ENCODE measurements at regions not wholly inside any gene's neighbourhood (a gene's known extent, or its start where the extent isn't known, plus 50 kb on each side); places are given as distances from the start of the nearest gene placed in this dataset.

DNA sequence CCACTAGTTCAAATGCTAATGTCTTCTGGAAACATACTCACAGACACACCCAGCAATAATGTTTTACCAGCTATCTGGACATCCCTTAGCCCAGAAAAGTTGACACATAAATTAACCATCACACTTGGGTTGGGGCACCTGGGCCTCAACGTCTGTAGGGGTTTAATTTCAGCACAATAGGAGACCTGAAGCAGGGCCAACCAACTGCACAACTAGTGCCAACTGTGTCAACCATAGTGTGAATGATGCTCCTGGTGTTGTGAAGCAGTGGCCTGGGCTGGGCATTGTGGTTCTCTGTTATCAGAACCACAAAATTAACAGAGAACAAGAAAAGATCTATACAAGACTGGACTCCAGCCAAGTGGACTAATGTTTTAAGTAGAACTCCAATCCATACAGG, 106.7 kb upstream of the PPM1H start:
- Mint-ChIP-seq H3K27ac (ENCODE audit: unreplicated experiment) (no peak overlapping the region), H3K4me1 (ENCODE audit: low read depth, unreplicated experiment) (no peaks in the 10 kb centered on the region), H3K36me3 (ENCODE audit: unreplicated experiment) (no peaks in the 10 kb centered on the region), H3K4me3 (ENCODE audit: unreplicated experiment) (no peak overlapping the region), H3K27me3 (ENCODE audit: unreplicated experiment) (no peaks in the 10 kb centered on the region), H3K9me3 (ENCODE audit: unreplicated experiment) (peaks cover 1% of the 10 kb centered on the region)
- TF ChIP-seq, protein P1, sequence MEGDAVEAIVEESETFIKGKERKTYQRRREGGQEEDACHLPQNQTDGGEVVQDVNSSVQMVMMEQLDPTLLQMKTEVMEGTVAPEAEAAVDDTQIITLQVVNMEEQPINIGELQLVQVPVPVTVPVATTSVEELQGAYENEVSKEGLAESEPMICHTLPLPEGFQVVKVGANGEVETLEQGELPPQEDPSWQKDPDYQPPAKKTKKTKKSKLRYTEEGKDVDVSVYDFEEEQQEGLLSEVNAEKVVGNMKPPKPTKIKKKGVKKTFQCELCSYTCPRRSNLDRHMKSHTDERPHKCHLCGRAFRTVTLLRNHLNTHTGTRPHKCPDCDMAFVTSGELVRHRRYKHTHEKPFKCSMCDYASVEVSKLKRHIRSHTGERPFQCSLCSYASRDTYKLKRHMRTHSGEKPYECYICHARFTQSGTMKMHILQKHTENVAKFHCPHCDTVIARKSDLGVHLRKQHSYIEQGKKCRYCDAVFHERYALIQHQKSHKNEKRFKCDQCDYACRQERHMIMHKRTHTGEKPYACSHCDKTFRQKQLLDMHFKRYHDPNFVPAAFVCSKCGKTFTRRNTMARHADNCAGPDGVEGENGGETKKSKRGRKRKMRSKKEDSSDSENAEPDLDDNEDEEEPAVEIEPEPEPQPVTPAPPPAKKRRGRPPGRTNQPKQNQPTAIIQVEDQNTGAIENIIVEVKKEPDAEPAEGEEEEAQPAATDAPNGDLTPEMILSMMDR (IDR thresholded peaks at IDR 0.05; ENCODE audit: partially characterized antibody, unreplicated experiment) = no peak
- DNase-seq = no peak

DNA sequence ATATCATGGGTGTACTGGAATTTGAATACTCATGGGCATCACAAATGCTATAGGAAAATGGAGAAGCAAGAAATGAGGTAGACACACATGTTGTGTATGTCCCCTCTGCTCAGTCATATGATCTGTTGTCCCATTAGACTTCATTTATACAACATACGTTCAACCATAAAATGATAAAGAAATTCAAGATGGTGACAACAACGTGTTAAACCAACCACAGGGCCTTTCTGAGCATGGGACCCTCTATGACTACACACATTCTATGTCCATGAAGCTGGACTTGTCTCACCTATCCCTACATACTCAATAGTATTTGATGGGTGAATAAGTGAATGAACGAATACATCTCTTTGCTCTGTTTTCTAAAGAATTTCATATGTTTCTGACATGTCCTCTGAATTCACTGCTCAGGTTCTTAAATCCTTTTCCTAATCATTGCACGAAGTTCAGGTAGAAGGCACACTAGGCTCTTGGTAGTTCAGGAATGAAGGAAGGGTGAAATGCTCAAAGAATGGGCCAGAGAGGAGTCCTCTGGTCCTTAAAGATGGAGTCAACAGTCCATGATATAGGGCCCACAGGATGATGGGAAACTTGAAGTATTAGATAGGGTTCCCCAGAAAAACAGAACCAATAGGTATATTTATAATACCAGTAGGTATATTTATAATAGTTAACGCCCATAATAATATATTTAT, 105.7 kb upstream of the PPM1H start:
- no peaks in the 10 kb centered on the region for H3K4me1 Mint-ChIP-seq (ENCODE audit: low read depth, unreplicated experiment)
- no peak for DNase-seq
- H3K36me3 Mint-ChIP-seq (ENCODE audit: unreplicated experiment) = no peaks in the 10 kb centered on the region
- H3K9me3 Mint-ChIP-seq (ENCODE audit: unreplicated experiment) = peaks cover 1% of the 10 kb centered on the region
- no peak overlapping the region for H3K4me3 Mint-ChIP-seq (ENCODE audit: unreplicated experiment)
- no peaks in the 10 kb centered on the region for H3K27me3 Mint-ChIP-seq (ENCODE audit: unreplicated experiment)
- H3K27ac Mint-ChIP-seq (ENCODE audit: unreplicated experiment) = no peak overlapping the region
- TF ChIP-seq, protein P1 (IDR thresholded peaks at IDR 0.05; ENCODE audit: partially characterized antibody, unreplicated experiment) = no peak

DNA sequence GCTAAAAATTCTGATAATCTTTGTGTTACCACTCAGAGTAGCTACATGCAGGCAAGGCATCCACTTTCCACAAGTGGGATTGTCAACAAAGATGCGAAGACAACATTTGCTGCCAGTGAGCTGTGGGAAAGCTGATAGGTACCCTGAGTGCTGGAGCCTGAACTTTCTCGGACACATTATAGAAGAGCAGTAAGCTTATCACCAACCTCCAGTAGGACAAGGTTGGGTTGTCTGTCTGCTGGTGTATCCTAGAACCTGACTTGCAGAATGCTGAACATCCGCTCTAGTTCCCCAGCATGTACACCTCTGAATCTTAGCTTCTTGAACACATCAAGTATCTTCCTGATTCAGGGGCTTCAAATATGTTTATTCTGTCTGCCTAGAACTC, 103.8 kb upstream of the PPM1H start:
- Mint-ChIP-seq H3K9me3 (ENCODE audit: unreplicated experiment) (no peaks in the 10 kb centered on the region), H3K36me3 (ENCODE audit: unreplicated experiment) (no peaks in the 10 kb centered on the region), H3K27me3 (ENCODE audit: unreplicated experiment) (no peaks in the 10 kb centered on the region), H3K4me1 (ENCODE audit: low read depth, unreplicated experiment) (no peaks in the 10 kb centered on the region), H3K27ac (ENCODE audit: unreplicated experiment) (no peak overlapping the region), H3K4me3 (ENCODE audit: unreplicated experiment) (no peak overlapping the region)
- TF ChIP-seq, protein P1 (IDR thresholded peaks at IDR 0.05; ENCODE audit: partially characterized antibody, unreplicated experiment) = no peak
- no peak for DNase-seq

DNA sequence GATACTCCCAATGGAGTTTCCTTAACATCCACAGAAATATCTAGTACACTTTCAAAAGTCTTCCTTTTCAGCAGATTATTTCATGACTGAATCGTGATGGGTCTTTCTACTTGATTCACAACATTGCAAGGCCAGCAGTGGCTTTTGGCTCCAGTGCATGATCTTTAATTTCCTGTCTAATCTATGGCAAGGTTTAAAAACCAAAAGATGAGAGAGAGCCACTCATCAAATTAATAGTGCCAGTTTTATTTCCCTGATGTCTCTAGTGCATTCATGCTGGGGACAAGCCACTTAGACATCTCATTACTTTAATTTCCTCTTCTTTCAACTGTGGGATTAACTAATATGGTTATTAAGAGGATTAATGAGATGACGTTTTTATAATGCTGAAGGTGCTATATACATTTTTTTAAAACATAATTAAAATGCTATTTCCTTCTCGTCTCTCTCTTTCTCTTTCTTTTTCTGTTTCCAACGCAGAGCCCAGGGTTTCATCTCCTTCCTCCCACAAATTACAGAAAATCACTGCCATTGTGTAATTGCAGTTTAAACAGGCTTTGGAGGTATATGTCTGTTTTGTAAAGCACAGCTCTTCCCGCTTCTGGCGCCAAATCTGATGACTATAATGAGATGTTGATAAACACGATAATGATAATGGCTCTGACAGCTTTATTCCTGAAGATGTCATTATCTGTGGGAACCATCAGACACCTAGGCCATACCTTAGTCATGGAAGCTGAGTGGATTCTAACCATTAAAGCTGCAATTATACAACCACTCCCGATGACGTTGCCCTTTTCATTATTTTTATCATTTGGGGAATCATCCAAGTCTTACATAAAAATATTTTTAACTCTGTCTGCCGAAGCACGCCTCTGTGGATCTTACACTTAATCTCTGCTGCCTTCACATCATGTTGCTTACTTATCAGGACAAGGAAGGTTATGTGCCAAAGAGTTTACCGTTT, 103.1 kb upstream of the PPM1H start:
- Mint-ChIP-seq H3K4me3 (ENCODE audit: unreplicated experiment) (no peak overlapping the region), H3K27ac (ENCODE audit: unreplicated experiment) (no peak overlapping the region), H3K27me3 (ENCODE audit: unreplicated experiment) (no peaks in the 10 kb centered on the region), H3K36me3 (ENCODE audit: unreplicated experiment) (no peaks in the 10 kb centered on the region), H3K9me3 (ENCODE audit: unreplicated experiment) (no peaks in the 10 kb centered on the region), H3K4me1 (ENCODE audit: low read depth, unreplicated experiment) (no peaks in the 10 kb centered on the region)
- TF ChIP-seq, protein P1 (IDR thresholded peaks at IDR 0.05; ENCODE audit: partially characterized antibody, unreplicated experiment) = no peak
- no peak for DNase-seq

DNA sequence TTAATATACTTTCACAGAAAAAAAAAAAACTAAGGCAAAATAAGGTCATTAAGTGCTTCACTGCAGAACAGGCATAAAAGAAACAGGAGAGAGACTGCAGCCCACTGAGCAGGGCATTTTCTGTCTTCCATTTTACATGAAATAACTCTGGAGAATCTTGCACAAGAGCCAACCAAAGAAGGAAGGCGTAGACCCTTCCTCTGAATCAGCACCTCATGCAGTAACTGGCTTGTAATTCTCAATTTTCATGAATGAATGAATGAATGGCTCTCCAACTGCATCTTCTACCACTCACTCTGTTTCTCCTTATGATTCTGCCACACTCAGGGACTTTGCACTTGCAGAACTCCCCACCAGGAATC, 102.0 kb upstream of the PPM1H start:
- no peak for DNase-seq
- Mint-ChIP-seq H3K9me3 (ENCODE audit: unreplicated experiment) (no peaks in the 10 kb centered on the region), H3K36me3 (ENCODE audit: unreplicated experiment) (no peaks in the 10 kb centered on the region), H3K27ac (ENCODE audit: unreplicated experiment) (no peak overlapping the region), H3K4me3 (ENCODE audit: unreplicated experiment) (no peak overlapping the region), H3K4me1 (ENCODE audit: low read depth, unreplicated experiment) (no peaks in the 10 kb centered on the region), H3K27me3 (ENCODE audit: unreplicated experiment) (no peaks in the 10 kb centered on the region)
- TF ChIP-seq, protein P1 (IDR thresholded peaks at IDR 0.05; ENCODE audit: partially characterized antibody, unreplicated experiment) = no peak

Measured in glutamatergic neuron (in vitro differentiated cells).